HEK293T (cell line): ENCODE measurements at regions not wholly inside any gene's neighbourhood (a gene's known extent, or its start where the extent isn't known, plus 50 kb on each side); places are given as distances from the start of the nearest gene placed in this dataset.

ENCODE experiments used
- CTCF ChIA-PET: fragments of 350-600 bp; formaldehyde crosslinking; extraction: SDS; loops from one replicate; lab custom pipeline; 2021; ENCODE audit warnings: antibody characterized with exemption, inconsistent platforms; lab: Yijun Ruan, JAX
- POLR2A ChIA-PET: fragments of 350-600 bp; formaldehyde crosslinking; extraction: SDS; loops from one replicate; lab custom pipeline; 2020; ENCODE audit warnings: antibody characterized with exemption, inconsistent platforms; lab: Yijun Ruan, JAX
- DNase-seq: peaks from one replicate; pipeline ENCODE4 v3.0.0; 2012; ENCODE audit warnings: mixed read lengths; ENCODE audit errors: extremely low spot score
- ARNT ChIP-seq: fragments of 450-650 bp; IDR thresholded peaks from 2 replicates; pipeline ENCODE4 v1.6.1; 2017; ENCODE audit warnings: mild to moderate bottlenecking
- BHLHE40 ChIP-seq: fragments of 450-650 bp; IDR thresholded peaks from 2 replicates; pipeline ENCODE4 v1.6.1; 2016; ENCODE audit warnings: mild to moderate bottlenecking, moderate library complexity, borderline replicate concordance
- CTBP1 ChIP-seq: fragments of 450-650 bp; IDR thresholded peaks from 2 replicates; pipeline ENCODE4 v1.6.1; 2016; ENCODE audit warnings: borderline replicate concordance
- ELF4 ChIP-seq: fragments of 450-650 bp; IDR thresholded peaks from 2 replicates; pipeline ENCODE4 v1.6.1; 2017; ENCODE audit warnings: antibody characterized with exemption
- FOXA1 ChIP-seq: fragments of 450-650 bp; IDR thresholded peaks from 2 replicates; pipeline ENCODE4 v1.6.1; 2016; ENCODE audit warnings: mild to moderate bottlenecking
- FOXK2 ChIP-seq: fragments of 450-650 bp; IDR thresholded peaks from 2 replicates; pipeline ENCODE4 v1.6.1; 2016; ENCODE audit warnings: mild to moderate bottlenecking
- FOXM1 ChIP-seq: fragments of 450-650 bp; IDR thresholded peaks from 2 replicates; pipeline ENCODE4 v1.6.1; 2017; ENCODE audit warnings: mild to moderate bottlenecking, borderline replicate concordance
- HDGF ChIP-seq: fragments of 450-650 bp; IDR thresholded peaks from 2 replicates; pipeline ENCODE4 v1.6.1; 2017; ENCODE audit warnings: antibody characterized with exemption, borderline replicate concordance
- L3MBTL2 ChIP-seq: fragments of 450-650 bp; conservative IDR thresholded peaks from 2 replicates; pipeline ENCODE4 v1.6.1; 2016; ENCODE audit warnings: mild to moderate bottlenecking
- LEF1 ChIP-seq: fragments of 450-650 bp; IDR thresholded peaks from 2 replicates; pipeline ENCODE4 v1.6.1; 2017; ENCODE audit warnings: mild to moderate bottlenecking, borderline replicate concordance
- NFRKB ChIP-seq: fragments of 450-650 bp; IDR thresholded peaks from 2 replicates; pipeline ENCODE4 v1.6.1; 2016; ENCODE audit warnings: mild to moderate bottlenecking, moderate library complexity
- PKNOX1 ChIP-seq: fragments of 450-650 bp; IDR thresholded peaks from 2 replicates; pipeline ENCODE4 v1.6.1; 2016
- SP1 ChIP-seq: fragments of 450-650 bp; IDR thresholded peaks from 2 replicates; pipeline ENCODE4 v1.6.1; 2017
- SUZ12 ChIP-seq: fragments of 450-650 bp; IDR thresholded peaks from 2 replicates; pipeline ENCODE4 v1.6.1; 2016; ENCODE audit warnings: mild to moderate bottlenecking
- TARDBP ChIP-seq: fragments of 450-650 bp; IDR thresholded peaks from 2 replicates; pipeline ENCODE4 v1.6.1; 2016
- ZNF384 ChIP-seq: fragments of 450-650 bp; IDR thresholded peaks from 2 replicates; pipeline ENCODE4 v1.6.1; 2016

GRCh38 chr6:74312081-74312480 lies 616.1 kb downstream of the CD109 start:
- POLR2A ChIA-PET: no interaction called here
- DNase-seq: no peak
- CTCF ChIA-PET: no interaction called here
- TF ChIP-seq FOXM1: no peak
- no peak for TF ChIP-seq FOXA1
- TF ChIP-seq CTBP1: no peak
- no peak for TF ChIP-seq HDGF
- TF ChIP-seq L3MBTL2: no peak
- no peak for TF ChIP-seq FOXK2
- no peak for TF ChIP-seq NFRKB
- no peak for TF ChIP-seq BHLHE40
- no peak for TF ChIP-seq ZNF384
- TF ChIP-seq LEF1: no peak
- TF ChIP-seq PKNOX1: no peak
- no peak for TF ChIP-seq ELF4
- no peak for TF ChIP-seq ARNT
- no peak for TF ChIP-seq SP1
- TF ChIP-seq TARDBP: no peak
- TF ChIP-seq SUZ12: no peak

- POLR2A ChIA-PET: no interaction called here
- TF ChIP-seq L3MBTL2 (no peak), PKNOX1 (no peak), TARDBP (no peak), BHLHE40 (no peak), ZNF384 (no peak)
- CTCF ChIA-PET: no interaction called here
- DNase-seq: no peak
Observed at GRCh38 chr6:74311431-74311830, 615.4 kb downstream of the CD109 start.

GRCh38 chr6:74289884-74290283 lies 593.9 kb downstream of the CD109 start:
- no peak for TF ChIP-seq L3MBTL2
- TF ChIP-seq PKNOX1: no peak
- no peak for TF ChIP-seq SUZ12
- no peak for TF ChIP-seq FOXA1
- TF ChIP-seq LEF1: no peak
- no peak for TF ChIP-seq ELF4
- no peak for TF ChIP-seq ZNF384
- TF ChIP-seq NFRKB: no peak
- TF ChIP-seq ARNT: no peak
- no peak for TF ChIP-seq HDGF
- TF ChIP-seq FOXM1: no peak
- no peak for TF ChIP-seq SP1
- no peak for TF ChIP-seq TARDBP
- ChIA-PET POLR2A (no interaction called here), CTCF (no interaction called here)
- no peak for DNase-seq

- no peak for DNase-seq
- POLR2A ChIA-PET: no interaction called here
- TF ChIP-seq ARNT: no peak
- TF ChIP-seq ZNF384: no peak
- no peak for TF ChIP-seq CTBP1
- CTCF ChIA-PET: no interaction called here
Observed at GRCh38 chr6:74287932-74288331, 591.9 kb downstream of the CD109 start.

- DNase-seq: no peak
- POLR2A ChIA-PET: no interaction called here
- CTCF ChIA-PET: no interaction called here
- TF ChIP-seq ARNT (no peak), SUZ12 (no peak), ZNF384 (no peak), ELF4 (no peak), LEF1 (no peak), BHLHE40 (no peak), TARDBP (no peak), FOXM1 (no peak), NFRKB (no peak), PKNOX1 (no peak), L3MBTL2 (no peak), SP1 (no peak), HDGF (no peak), FOXA1 (no peak), FOXK2 (no peak), CTBP1 (no peak)
Observed at GRCh38 chr6:74287441-74287840, 591.4 kb downstream of the CD109 start.

- TF ChIP-seq HDGF: no peak
- no peak for DNase-seq
- ChIA-PET POLR2A (no interaction called here), CTCF (no interaction called here)
Observed at GRCh38 chr6:74284284-74284683, 588.3 kb downstream of the CD109 start.

- no peak for DNase-seq
- ChIA-PET CTCF (no interaction called here), POLR2A (no interaction called here)
- TF ChIP-seq CTBP1 (no peak), SP1 (no peak), ZNF384 (no peak), PKNOX1 (no peak), L3MBTL2 (no peak), TARDBP (no peak), HDGF (no peak), ELF4 (no peak), FOXM1 (no peak), LEF1 (no peak), BHLHE40 (no peak)
Observed at GRCh38 chr6:74283532-74283931, 587.5 kb downstream of the CD109 start.
